ENCODE measurements at regions not wholly inside any gene's neighbourhood (a gene's known extent, or its start where the extent isn't known, plus 50 kb on each side); places are given as distances from the start of the nearest gene placed in this dataset.

GRCh38 chr1:50300297-50300696 is 122.9 kb downstream of the DMRTA2 start:
- TF ChIP-seq CTCF (IDR thresholded peaks at IDR 0.05) = no peak
- no peak for TF ChIP-seq ZFX (IDR thresholded peaks at IDR 0.05; ENCODE audit: borderline replicate concordance)
